Naive thymus-derived CD4-positive, alpha-beta T cell (primary cell): ENCODE measurements at regions not wholly inside any gene's neighbourhood (a gene's known extent, or its start where the extent isn't known, plus 50 kb on each side); places are given as distances from the start of the nearest gene placed in this dataset.

Experiments
- ATAC-seq: fragments of 150-1000 bp; cut with Tn5 transposase; 2 replicates; pipeline ENCODE4 v1.10.0; 2021; ENCODE audit warnings: mild to moderate bottlenecking, moderate library complexity
- CTCF ChIA-PET: fragments of 350-600 bp; sonication (Branson Sonifier 250); formaldehyde crosslinking; loops from one replicate; lab custom pipeline; 2021; ENCODE audit warnings: antibody characterized with exemption; lab: Charles Lee
- POLR2A ChIA-PET: fragments of 350-600 bp; sonication (Branson Sonifier 250); formaldehyde crosslinking; loops from one replicate; lab custom pipeline; 2021; ENCODE audit warnings: antibody characterized with exemption, inconsistent platforms; lab: Charles Lee
- DNase-seq, 9 donors: peaks; one replicate each; pipeline versions ENCODE4 v3.0.0 to v3.0.0-alpha.2; 2020 to 2022; ENCODE audit warnings: mixed read lengths in 1 of 9
- H3K27ac ChIP-seq: one replicate; pipeline ENCODE4 v1.7.0; 2013; ENCODE audit warnings: mild to moderate bottlenecking, low read depth, low read length, moderate library complexity
- H3K27me3 ChIP-seq, 2 donors: one replicate each; pipeline ENCODE4 v1.7.0; 2013; ENCODE audit warnings: low read length in 2 of 2, mild to moderate bottlenecking in 2 of 2, moderate library complexity in 2 of 2; ENCODE audit not compliant: control insufficient read depth in 2 of 2, insufficient read depth in 2 of 2
- H3K36me3 ChIP-seq, 3 experiments: 1 replicate in 2 of 3; 2 replicates in 1 of 3; pipeline ENCODE4 v1.7.0; 2013; ENCODE audit warnings: low read length in 3 of 3, mild to moderate bottlenecking in 3 of 3, moderate library complexity in 1 of 3; ENCODE audit not compliant: insufficient read depth in 3 of 3, control insufficient read depth in 2 of 3
- H3K4me1 ChIP-seq, 2 donors: one replicate each; pipeline ENCODE4 v1.7.0; 2013; ENCODE audit warnings: low read length in 2 of 2, mild to moderate bottlenecking in 2 of 2, moderate library complexity in 1 of 2; ENCODE audit not compliant: control insufficient read depth in 2 of 2, insufficient read depth in 2 of 2
- H3K4me3 ChIP-seq: 2 replicates; pipeline ENCODE4 v1.7.0; 2013; ENCODE audit warnings: mild to moderate bottlenecking, low read length
- H3K9me3 ChIP-seq, 3 experiments: 1 replicate in 2 of 3; 2 replicates in 1 of 3; pipeline ENCODE4 v1.7.0; 2013; ENCODE audit warnings: low read length in 3 of 3; ENCODE audit not compliant: control insufficient read depth in 2 of 3
- H3K27ac Mint-ChIP-seq, 9 donors: one replicate each; pipeline ENCODE4 v1.8.0; 2020 to 2022; ENCODE audit warnings: mixed read lengths in 9 of 9, mild to moderate bottlenecking in 8 of 9, moderate library complexity in 5 of 9, inconsistent platforms in 2 of 9
- H3K27me3 Mint-ChIP-seq, 5 donors: one replicate each; pipeline ENCODE4 v1.8.0; 2021 to 2022; ENCODE audit warnings: mixed read lengths in 5 of 5, mild to moderate bottlenecking in 1 of 5
- H3K36me3 Mint-ChIP-seq, 5 donors: one replicate each; pipeline ENCODE4 v1.8.0; 2020 to 2022; ENCODE audit warnings: mixed read lengths in 5 of 5, mild to moderate bottlenecking in 3 of 5, inconsistent platforms in 1 of 5
- H3K4me1 Mint-ChIP-seq, 7 donors: one replicate each; pipeline ENCODE4 v1.8.0; 2020 to 2022; ENCODE audit warnings: mixed read lengths in 7 of 7, mild to moderate bottlenecking in 3 of 7, inconsistent platforms in 1 of 7
- H3K4me3 Mint-ChIP-seq, 10 donors: one replicate each; pipeline ENCODE4 v1.8.0; 2020 to 2022; ENCODE audit warnings: mild to moderate bottlenecking in 10 of 10, mixed read lengths in 10 of 10, moderate library complexity in 6 of 10, inconsistent platforms in 2 of 10
- H3K9me3 Mint-ChIP-seq, 11 donors: one replicate each; pipeline ENCODE4 v1.8.0; 2020 to 2022; ENCODE audit warnings: mixed read lengths in 11 of 11, mild to moderate bottlenecking in 4 of 11, inconsistent platforms in 1 of 11, moderate library complexity in 1 of 11
- intact Hi-C, 2 donors: fragments of 100-400 bp; cut with micrococcal nuclease; formaldehyde crosslinking; loops; one replicate each; pipeline ENCODE4 v1.15.1; 2023

- H3K9me3 Mint-ChIP-seq, result no peaks in the 10 kb centered on the region
- Histone ChIP-seq H3K4me1 (no peaks in the 10 kb centered on the region), H3K4me3 (no peak overlapping the region), H3K9me3 (no peaks in the 10 kb centered on the region), H3K27me3 (no peaks in the 10 kb centered on the region), H3K27ac (no peak overlapping the region), H3K36me3 (no peaks in the 10 kb centered on the region)
- peaks cover 0 to 13% (median 10%) of the 10 kb centered on the region in 5 donors for H3K27me3 Mint-ChIP-seq
- H3K4me3 Mint-ChIP-seq, result no peak overlapping the region
- H3K4me1 Mint-ChIP-seq, result peaks cover 0 to 2% (median 0%) of the 10 kb centered on the region in 7 donors
- ChIA-PET CTCF (no interaction called here), POLR2A (no interaction called here)
- no peak for DNase-seq
- intact Hi-C loops, result no loop called here
- H3K27ac Mint-ChIP-seq, result no peak overlapping the region
- H3K36me3 Mint-ChIP-seq, result no peaks in the 10 kb centered on the region
- ATAC-seq, result no peak
Observed at GRCh38 chr2:216787851-216788540, 71.9 kb downstream of the TNP1 start.

GRCh38 chr2:216786676-216787075 lies 73.2 kb downstream of the TNP1 start:
- no peak overlapping the region for H3K4me3 ChIP-seq

GRCh38 chr2:216784456-216784855 lies 75.4 kb downstream of the TNP1 start:
- intact Hi-C loops, result no loop called here
- no peak for ATAC-seq
- DNase-seq, result no peak
- Mint-ChIP-seq H3K9me3 (peaks cover 0 to 5% (median 0%) of the 10 kb centered on the region in 11 donors), H3K27ac (no peak overlapping the region), H3K4me3 (no peak overlapping the region), H3K36me3 (peaks cover 0 to 2% (median 0%) of the 10 kb centered on the region in 5 donors), H3K27me3 (peaks cover 0 to 9% (median 7%) of the 10 kb centered on the region in 5 donors), H3K4me1 (peaks cover 0 to 6% (median 0%) of the 10 kb centered on the region in 7 donors)
- ChIA-PET POLR2A (no interaction called here), CTCF (no interaction called here)
- Histone ChIP-seq H3K27ac (no peak overlapping the region), H3K4me3 (no peak overlapping the region), H3K4me1 (no peaks in the 10 kb centered on the region), H3K27me3 (no peaks in the 10 kb centered on the region), H3K36me3 (no peaks in the 10 kb centered on the region), H3K9me3 (no peaks in the 10 kb centered on the region)

More at GRCh38 chr2:216786676-216787075, 73.2 kb downstream of the TNP1 start:
- H3K9me3 Mint-ChIP-seq, result no peaks in the 10 kb centered on the region
- H3K27ac Mint-ChIP-seq, result no peak overlapping the region
- intact Hi-C loops, result no loop called here
- no peaks in the 10 kb centered on the region for H3K36me3 Mint-ChIP-seq
- ATAC-seq, result no peak
- ChIA-PET CTCF (no interaction called here), POLR2A (no interaction called here)
- Histone ChIP-seq H3K27ac (no peak overlapping the region), H3K36me3 (no peaks in the 10 kb centered on the region), H3K9me3 (no peaks in the 10 kb centered on the region), H3K27me3 (no peaks in the 10 kb centered on the region), H3K4me1 (no peaks in the 10 kb centered on the region)
- DNase-seq, result no peak
- H3K27me3 Mint-ChIP-seq, result peaks cover 0 to 13% (median 5%) of the 10 kb centered on the region in 5 donors
- peaks cover 0 to 2% (median 0%) of the 10 kb centered on the region in 7 donors for H3K4me1 Mint-ChIP-seq
- H3K4me3 Mint-ChIP-seq, result no peak overlapping the region

GRCh38 chr2:216781709-216782108 lies 78.2 kb downstream of the TNP1 start:
- H3K9me3 Mint-ChIP-seq, result peaks cover 0 to 5% (median 0%) of the 10 kb centered on the region in 11 donors
- intact Hi-C loops, result no loop called here
- H3K27ac ChIP-seq, result no peak overlapping the region
- no peaks in the 10 kb centered on the region for H3K4me1 ChIP-seq
- no peak overlapping the region for H3K4me3 Mint-ChIP-seq
- CTCF ChIA-PET, result no interaction called here
- peaks cover 0 to 9% (median 7%) of the 10 kb centered on the region in 5 donors for H3K27me3 Mint-ChIP-seq
- POLR2A ChIA-PET, result no interaction called here
- no peak overlapping the region for H3K27ac Mint-ChIP-seq
- no peaks in the 10 kb centered on the region for H3K9me3 ChIP-seq
- no peak overlapping the region for H3K4me3 ChIP-seq
- no peaks in the 10 kb centered on the region for H3K36me3 ChIP-seq
- DNase-seq (no peak), ATAC-seq (no peak)
- no peaks in the 10 kb centered on the region for H3K27me3 ChIP-seq
- H3K36me3 Mint-ChIP-seq, result peaks cover 0 to 2% (median 0%) of the 10 kb centered on the region in 5 donors
- peaks cover 0 to 12% (median 0%) of the 10 kb centered on the region in 7 donors for H3K4me1 Mint-ChIP-seq

GRCh38 chr2:216780843-216781242 lies 79.0 kb downstream of the TNP1 start:
- Histone ChIP-seq H3K27ac (no peak overlapping the region), H3K4me3 (no peak overlapping the region), H3K9me3 (no peaks in the 10 kb centered on the region), H3K36me3 (no peaks in the 10 kb centered on the region), H3K4me1 (no peaks in the 10 kb centered on the region), H3K27me3 (no peaks in the 10 kb centered on the region)
- POLR2A ChIA-PET, result no interaction called here
- peaks cover 0 to 12% (median 0%) of the 10 kb centered on the region in 7 donors for H3K4me1 Mint-ChIP-seq
- no peak overlapping the region for H3K4me3 Mint-ChIP-seq
- intact Hi-C loops, result no loop called here
- H3K27me3 Mint-ChIP-seq, result peaks cover 0 to 8% (median 5%) of the 10 kb centered on the region in 5 donors
- peaks cover 0 to 5% (median 0%) of the 10 kb centered on the region in 11 donors for H3K9me3 Mint-ChIP-seq
- ATAC-seq (no peak), DNase-seq (no peak)
- peaks cover 0 to 2% (median 0%) of the 10 kb centered on the region in 5 donors for H3K36me3 Mint-ChIP-seq
- peak overlapping the region in 1 of 9 donors; percentile 9 for H3K27ac Mint-ChIP-seq
- CTCF ChIA-PET, result no interaction called here

GRCh38 chr2:216777637-216778273 lies 82.1 kb downstream of the TNP1 start:
- peak; percentile 76 for ATAC-seq
- Mint-ChIP-seq H3K27ac (peak overlapping the region in 1 of 9 donors; percentile 8), H3K4me1 (peaks cover 0 to 12% (median 0%) of the 10 kb centered on the region in 7 donors), H3K9me3 (peaks cover 0 to 5% (median 0%) of the 10 kb centered on the region in 11 donors), H3K27me3 (peaks cover 7 to 11% (median 8%) of the 10 kb centered on the region in 5 donors), H3K36me3 (peaks cover 0 to 2% (median 0%) of the 10 kb centered on the region in 5 donors), H3K4me3 (no peak overlapping the region)
- peak in 3 of 9 donors; percentile 2 to 30 (median 24) for DNase-seq
- no peaks in the 10 kb centered on the region for H3K9me3 ChIP-seq
- CTCF ChIA-PET, result no interaction called here
- no peaks in the 10 kb centered on the region for H3K36me3 ChIP-seq
- H3K4me3 ChIP-seq, result no peak overlapping the region
- POLR2A ChIA-PET, result no interaction called here
- intact Hi-C loops, result loop anchor here in 1 of 2 donors (1.0 to 5.0 kb wide), 4 partner anchors 365 to 935 kb away; no protein-coding TSS in a partner anchor
- no peak overlapping the region for H3K27ac ChIP-seq
- no peaks in the 10 kb centered on the region for H3K4me1 ChIP-seq
- H3K27me3 ChIP-seq, result no peaks in the 10 kb centered on the region
